ENCODE measurements at regions not wholly inside any gene's neighbourhood (a gene's known extent, or its start where the extent isn't known, plus 50 kb on each side); places are given as distances from the start of the nearest gene placed in this dataset. TPM values are rescaled to one million over a fixed set of nuclear protein-coding genes. Genes with fewer than 3 reads are reported as not detected.
"Not testable (repeated sequence)": the region's sequence is repeated elsewhere in the genome, so short reads cannot be mapped to it uniquely, and the experiment has no call there.

DNA sequence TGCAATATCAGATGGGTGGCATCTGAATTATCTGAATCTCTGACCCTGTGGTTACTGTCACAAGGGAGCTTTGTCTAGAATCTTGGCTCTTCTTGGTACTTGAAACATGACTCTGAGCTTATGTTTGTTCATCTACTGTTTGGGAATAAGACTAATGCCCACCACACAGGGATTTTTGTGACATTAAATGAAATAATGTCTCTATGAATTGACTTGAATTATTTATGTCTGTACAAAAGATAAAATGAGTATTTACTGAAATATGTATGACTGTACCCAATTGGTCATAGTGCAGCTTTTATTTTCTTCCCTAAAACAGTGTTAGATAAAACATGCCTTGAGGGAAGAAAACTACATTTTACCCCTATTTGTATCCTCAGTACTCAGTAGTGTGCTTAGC, 87.9 kb upstream of the ZPLD1 start:
- DNase-seq = no peak

GRCh38 chr3:102348904-102349303, 85.9 kb upstream of the ZPLD1 start:
- no peak for DNase-seq

DNA sequence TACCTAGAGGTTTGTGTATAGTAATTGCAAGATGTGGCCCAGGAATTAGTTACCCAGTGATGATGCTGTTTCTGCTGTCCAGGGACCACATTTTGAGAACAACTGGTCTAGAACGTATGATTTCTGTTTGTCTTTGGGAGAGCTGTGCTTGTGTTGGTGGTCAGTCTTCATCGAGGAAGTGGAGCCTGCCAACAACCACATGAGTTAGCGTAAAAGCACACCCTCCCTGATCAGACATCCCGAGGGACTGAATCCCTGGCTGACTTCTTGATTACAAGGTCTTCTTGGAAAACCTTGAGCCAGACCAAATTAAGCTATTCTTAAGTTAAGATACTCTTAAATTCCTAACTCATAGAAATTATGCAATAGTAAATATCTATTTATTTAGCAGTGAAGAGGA, 81.7 kb upstream of the ZPLD1 start:
- DNase-seq = no peak

- no peak for DNase-seq
These were observed 81.0 kb upstream of the ZPLD1 start for GRCh38 chr3:102353805-102354204.

DNA sequence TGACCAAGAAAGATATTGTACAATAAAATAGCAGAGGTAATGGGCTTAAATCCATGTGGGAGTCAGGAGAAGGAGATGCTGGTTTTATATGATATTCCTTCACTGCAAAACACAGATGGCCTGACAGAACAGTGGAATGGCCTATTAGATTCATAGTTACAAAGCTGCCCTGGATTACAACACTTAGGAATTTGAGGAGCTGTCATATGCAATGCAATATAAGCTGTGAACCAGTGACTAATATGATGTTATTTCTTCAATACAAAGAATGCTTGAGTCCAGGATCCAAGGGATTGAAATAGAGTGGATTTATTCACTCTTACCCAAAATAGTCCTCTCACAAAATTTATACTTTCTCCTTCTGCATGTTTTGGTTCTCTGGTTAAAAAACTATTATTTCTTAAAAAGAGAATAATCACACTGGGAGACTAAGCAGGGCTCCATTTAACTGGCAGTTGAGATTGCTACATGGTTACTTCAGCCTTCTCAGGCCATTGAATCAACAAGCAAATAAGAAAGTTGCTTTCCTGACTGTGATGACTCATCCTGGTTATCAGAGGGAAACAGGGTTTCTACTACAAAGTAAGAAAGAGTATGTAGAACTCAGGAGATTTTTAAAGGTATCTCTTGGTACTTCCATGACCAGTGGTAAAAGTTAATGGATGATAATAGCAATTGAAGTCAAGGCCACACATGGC, 79.8 kb upstream of the ZPLD1 start:
- no peak for DNase-seq

DNA sequence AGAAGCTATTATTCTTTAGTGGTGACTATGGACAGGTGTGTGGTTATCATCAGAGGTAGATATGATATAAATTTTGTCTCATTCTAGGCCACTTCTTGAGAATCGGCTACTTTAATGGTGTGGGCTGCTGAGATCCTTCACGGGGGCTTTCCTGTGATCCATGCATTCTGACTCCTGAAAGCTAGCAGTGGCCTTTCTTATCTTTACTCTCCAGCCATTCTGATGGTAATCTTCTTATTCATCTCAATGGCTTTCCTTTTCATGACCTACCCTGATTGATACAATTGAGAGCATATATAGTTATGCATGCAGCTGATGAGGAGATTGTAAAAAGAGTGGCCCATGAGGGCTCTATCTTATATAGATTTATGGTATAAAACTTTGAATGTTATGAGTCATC, 78.3 kb upstream of the ZPLD1 start:
- DNase-seq = no peak

- DNase-seq = not testable (repeated sequence)
These were observed 77.5 kb upstream of the ZPLD1 start for GRCh38 chr3:102357313-102357712.

GRCh38 chr3:102360183-102360860, 74.5 kb upstream of the ZPLD1 start:
- peak; percentile 34 for DNase-seq

DNA sequence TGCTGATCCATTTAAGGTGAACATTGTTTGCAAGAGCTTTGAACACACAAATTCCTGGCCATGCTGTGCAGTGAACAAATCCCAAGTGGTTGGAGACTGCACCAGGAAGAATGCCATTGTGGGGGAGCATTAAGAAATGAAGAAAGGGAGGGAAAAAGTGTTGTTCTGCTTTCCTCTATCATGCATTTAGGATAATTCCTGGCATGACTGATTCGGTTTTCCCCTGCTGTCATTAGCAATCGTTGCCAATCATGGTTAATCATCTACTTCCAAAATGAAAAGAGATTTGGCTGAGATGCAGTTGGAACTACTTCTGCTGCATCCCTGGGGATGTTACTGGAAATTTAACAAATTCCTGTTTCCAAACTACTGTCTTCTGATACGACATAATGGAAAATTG, 73.7 kb upstream of the ZPLD1 start:
- DNase-seq = peak; percentile 46

- DNase-seq = not testable (repeated sequence)
These were observed 68.7 kb upstream of the ZPLD1 start for GRCh38 chr3:102366116-102366515.

- no peak for DNase-seq
These were observed 59.8 kb upstream of the ZPLD1 start for GRCh38 chr3:102374863-102375634.

GRCh38 chr3:102378216-102378615, 56.6 kb upstream of the ZPLD1 start:
- no peak for DNase-seq

DNA sequence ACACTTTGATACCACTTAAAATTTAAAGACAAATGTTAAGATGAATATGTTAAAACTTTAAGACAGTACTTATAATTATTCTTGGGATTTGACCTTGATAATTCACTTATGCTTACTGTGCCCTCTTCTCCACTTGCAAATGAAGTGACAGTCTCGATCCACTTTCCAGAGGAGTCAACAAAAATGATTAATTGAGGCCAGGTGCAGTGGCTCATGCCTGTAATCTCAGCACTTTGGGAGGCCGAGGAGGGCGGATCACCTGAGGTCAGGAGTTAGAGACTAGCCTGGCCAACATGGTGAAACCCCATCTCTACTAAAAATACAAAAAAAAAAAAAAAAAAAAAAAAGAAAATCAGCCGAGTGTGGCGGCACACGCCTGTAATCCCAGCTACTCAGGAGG, 52.6 kb upstream of the ZPLD1 start:
- not testable (repeated sequence) for DNase-seq

Small RNA genes in the stretch of these regions (small RNA-seq; reads per million reads assigned to genes)
- gene AC106712.1 (ENCODE audit: low replicate concordance) = not detected
- not detected for gene RF00019 (ENCODE audit: low replicate concordance)

Data from tongue (tissue), 2 donors.